ENCODE measurements at regions not wholly inside any gene's neighbourhood (a gene's known extent, or its start where the extent isn't known, plus 50 kb on each side); places are given as distances from the start of the nearest gene placed in this dataset.

DNA sequence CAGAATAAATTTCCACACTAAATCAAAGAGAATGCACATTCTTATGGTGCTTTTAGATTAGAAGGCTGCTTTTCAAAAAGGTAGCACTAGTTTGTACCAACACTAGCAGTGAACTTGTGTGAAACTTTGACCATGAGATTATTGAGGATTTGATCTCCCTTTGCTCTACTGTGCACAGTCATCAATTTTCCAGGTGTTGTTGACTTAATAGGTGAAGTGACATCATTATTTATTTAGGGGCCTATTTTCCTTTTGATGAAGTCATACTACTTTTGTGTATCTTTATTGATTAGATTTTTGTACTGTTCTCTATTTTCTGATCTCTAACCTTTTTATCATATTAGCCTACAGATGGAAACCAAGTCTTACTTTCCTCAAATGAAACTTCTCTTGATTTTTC, 507.9 kb upstream of the LCORL start:
- DNase-seq (no peak), ATAC-seq (peak; percentile 42)
- Histone ChIP-seq H3K4me3 (no peak overlapping the region), H3K27me3 (no peaks in the 10 kb centered on the region), H3K36me3 (replicated peaks in 1 of 2; ENCODE audit: insufficient read depth in 1 of 2, low read depth in 2 of 2) (no peaks in the 10 kb centered on the region), H3K4me1 (peaks cover 3% of the 10 kb centered on the region), H3K9me3 (no peaks in the 10 kb centered on the region), H3K27ac (no peak overlapping the region)
- TF ChIP-seq, protein P1, sequence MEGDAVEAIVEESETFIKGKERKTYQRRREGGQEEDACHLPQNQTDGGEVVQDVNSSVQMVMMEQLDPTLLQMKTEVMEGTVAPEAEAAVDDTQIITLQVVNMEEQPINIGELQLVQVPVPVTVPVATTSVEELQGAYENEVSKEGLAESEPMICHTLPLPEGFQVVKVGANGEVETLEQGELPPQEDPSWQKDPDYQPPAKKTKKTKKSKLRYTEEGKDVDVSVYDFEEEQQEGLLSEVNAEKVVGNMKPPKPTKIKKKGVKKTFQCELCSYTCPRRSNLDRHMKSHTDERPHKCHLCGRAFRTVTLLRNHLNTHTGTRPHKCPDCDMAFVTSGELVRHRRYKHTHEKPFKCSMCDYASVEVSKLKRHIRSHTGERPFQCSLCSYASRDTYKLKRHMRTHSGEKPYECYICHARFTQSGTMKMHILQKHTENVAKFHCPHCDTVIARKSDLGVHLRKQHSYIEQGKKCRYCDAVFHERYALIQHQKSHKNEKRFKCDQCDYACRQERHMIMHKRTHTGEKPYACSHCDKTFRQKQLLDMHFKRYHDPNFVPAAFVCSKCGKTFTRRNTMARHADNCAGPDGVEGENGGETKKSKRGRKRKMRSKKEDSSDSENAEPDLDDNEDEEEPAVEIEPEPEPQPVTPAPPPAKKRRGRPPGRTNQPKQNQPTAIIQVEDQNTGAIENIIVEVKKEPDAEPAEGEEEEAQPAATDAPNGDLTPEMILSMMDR (IDR thresholded peaks at IDR 0.05): no peak
- TF ChIP-seq POLR2A (IDR thresholded peaks at IDR 0.05): no peak
- intact Hi-C loops (cut with DNase I): no loop called here

- WGBS, 2 donors: 5 to 24% methylated on average over 4 of the region's 4 CpGs
- H3K9me3 ChIP-seq: no peaks in the 10 kb centered on the region
- ATAC-seq: peak; percentile 33
- no peaks in the 10 kb centered on the region for H3K36me3 ChIP-seq (replicated peaks in 1 of 2; ENCODE audit: insufficient read depth in 1 of 2, low read depth in 2 of 2)
- TF ChIP-seq, protein P1 (IDR thresholded peaks at IDR 0.05): no peak
- H3K27me3 ChIP-seq: no peaks in the 10 kb centered on the region
- H3K4me3 ChIP-seq: no peak overlapping the region
- peaks cover 5% of the 10 kb centered on the region for H3K4me1 ChIP-seq
- no peak overlapping the region for H3K27ac ChIP-seq
- intact Hi-C loops (cut with DNase I): no loop called here
- peak in 3 of 4 donors; percentile 5 to 14 (median 12) for DNase-seq
Observed at GRCh38 chr4:18524667-18525066, 503.1 kb upstream of the LCORL start.

DNA sequence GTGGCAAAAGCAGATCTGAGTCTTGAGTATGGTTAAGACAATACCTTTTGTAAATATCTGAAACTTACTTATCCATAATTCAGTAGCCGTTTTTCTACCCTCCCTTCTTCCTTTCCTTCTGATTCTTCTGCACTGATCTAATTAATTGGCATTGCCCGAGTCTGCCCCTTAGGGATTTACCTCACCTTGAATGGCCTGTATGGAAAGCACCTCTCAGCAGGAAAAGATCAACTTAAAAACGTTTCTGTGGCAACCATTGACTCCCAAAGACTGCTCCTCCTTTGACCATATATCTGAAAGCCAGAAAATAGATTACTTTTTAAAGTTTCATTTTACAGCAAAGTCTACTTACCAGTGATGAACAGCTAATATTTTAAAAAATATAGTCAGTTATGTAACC, 496.5 kb upstream of the LCORL start:
- DNase-seq (no peak), ATAC-seq (no peak)
- intact Hi-C loops (cut with DNase I): no loop called here
- H3K9me3 ChIP-seq: no peaks in the 10 kb centered on the region
- no peaks in the 10 kb centered on the region for H3K36me3 ChIP-seq (replicated peaks in 1 of 2; ENCODE audit: insufficient read depth in 1 of 2, low read depth in 2 of 2)
- no peaks in the 10 kb centered on the region for H3K4me1 ChIP-seq
- H3K27me3 ChIP-seq: no peaks in the 10 kb centered on the region
- no peak overlapping the region for H3K27ac ChIP-seq
- no peak overlapping the region for H3K4me3 ChIP-seq
- TF ChIP-seq, protein P1 (IDR thresholded peaks at IDR 0.05): no peak
- WGBS, 2 donors: 16 to 18% methylated on average over 3 of the region's 3 CpGs

- Histone ChIP-seq H3K4me3 (no peak overlapping the region), H3K27ac (no peak overlapping the region), H3K4me1 (no peaks in the 10 kb centered on the region), H3K9me3 (no peaks in the 10 kb centered on the region), H3K36me3 (replicated peaks in 1 of 2; ENCODE audit: insufficient read depth in 1 of 2, low read depth in 2 of 2) (no peaks in the 10 kb centered on the region), H3K27me3 (no peaks in the 10 kb centered on the region)
- intact Hi-C loops (cut with DNase I): no loop called here
- no peak for ATAC-seq
- DNase-seq: no peak
- TF ChIP-seq, protein P1 (IDR thresholded peaks at IDR 0.05): no peak
- no peak for TF ChIP-seq POLR2A (IDR thresholded peaks at IDR 0.05)
Observed at GRCh38 chr4:18513861-18514260, 492.3 kb upstream of the LCORL start.

GRCh38 chr4:18512718-18513117, 491.2 kb upstream of the LCORL start:
- Histone ChIP-seq H3K4me1 (no peaks in the 10 kb centered on the region), H3K27me3 (no peaks in the 10 kb centered on the region), H3K4me3 (no peak overlapping the region), H3K27ac (no peak overlapping the region), H3K9me3 (no peaks in the 10 kb centered on the region), H3K36me3 (replicated peaks in 1 of 2; ENCODE audit: insufficient read depth in 1 of 2, low read depth in 2 of 2) (no peaks in the 10 kb centered on the region)
- TF ChIP-seq, protein P1 (IDR thresholded peaks at IDR 0.05): no peak
- no peak for TF ChIP-seq POLR2A (IDR thresholded peaks at IDR 0.05)
- no peak for ATAC-seq
- intact Hi-C loops (cut with DNase I): no loop called here
- no peak for DNase-seq
